ENCODE measurements at regions not wholly inside any gene's neighbourhood (a gene's known extent, or its start where the extent isn't known, plus 50 kb on each side); places are given as distances from the start of the nearest gene placed in this dataset.

DNA sequence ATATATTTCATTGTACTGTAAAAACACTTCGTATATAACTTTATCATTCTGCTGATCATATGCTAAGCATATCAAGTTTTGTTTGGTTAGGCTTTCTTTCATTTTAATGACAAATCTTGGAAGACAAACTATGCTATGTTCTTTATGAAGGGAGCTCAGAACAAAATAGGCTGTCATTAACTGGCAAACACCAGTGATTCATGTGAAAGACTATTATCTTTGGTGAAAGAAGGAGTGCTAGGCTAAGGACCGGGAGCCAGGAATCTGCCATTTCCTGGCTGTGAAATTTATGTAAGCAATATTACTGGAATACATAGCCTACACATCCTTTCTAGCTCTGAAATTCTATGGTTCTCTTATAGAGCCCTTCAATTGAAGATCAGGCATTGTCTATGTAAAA lies 136.2 kb upstream of the CCN2 start:
- no peak for DNase-seq

DNA sequence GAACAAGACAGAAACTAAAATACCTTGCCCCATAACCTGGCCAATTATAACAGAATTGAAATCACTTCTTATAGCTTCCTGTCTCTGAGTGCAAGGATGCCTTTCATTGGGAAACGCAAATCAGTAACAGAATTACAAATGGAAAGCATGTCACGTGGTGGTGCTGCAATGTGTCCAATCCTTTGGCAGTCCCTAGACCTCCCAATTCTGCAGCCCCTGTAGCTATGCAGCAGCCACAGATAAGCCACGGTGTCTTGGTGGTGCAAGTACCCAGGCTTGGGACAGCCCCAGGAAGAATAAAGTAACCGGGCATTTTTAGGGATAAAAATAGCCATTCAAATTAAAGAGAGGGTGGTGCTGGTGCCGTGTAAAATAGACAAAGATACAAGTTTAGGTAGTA lies 134.6 kb upstream of the CCN2 start:
- DNase-seq = no peak

DNA sequence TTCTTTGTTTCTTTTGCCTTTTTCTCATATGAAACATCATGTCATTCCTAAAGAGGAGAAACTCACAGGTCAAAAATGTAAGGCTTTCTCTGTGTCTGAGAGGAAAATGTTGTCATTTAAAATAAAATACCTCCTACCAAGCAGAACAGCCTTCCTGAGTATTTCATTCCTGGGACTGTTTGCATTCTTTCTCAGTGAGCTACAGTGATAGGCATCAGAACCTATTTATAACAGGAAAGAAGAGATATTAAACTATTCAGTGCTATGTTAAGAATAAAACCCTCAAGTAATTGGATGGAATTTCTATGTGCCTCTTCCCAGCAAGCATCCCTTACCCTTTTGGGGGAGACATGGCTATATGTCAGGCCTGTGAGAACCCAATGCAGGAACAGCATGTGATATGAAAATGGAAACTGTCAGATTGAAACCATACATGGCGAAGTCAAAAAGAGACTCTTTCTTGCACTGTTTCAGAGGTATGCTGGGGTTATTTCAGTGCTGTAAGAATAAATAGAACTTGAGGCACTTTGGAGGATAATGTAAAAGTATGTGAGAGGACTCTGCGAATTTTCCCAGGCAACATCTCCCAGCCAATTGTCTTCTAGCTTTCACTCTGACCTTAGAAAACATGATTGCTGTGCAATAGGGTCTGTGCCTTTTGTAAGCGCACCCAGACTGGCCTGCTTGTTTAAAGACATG lies 133.8 kb upstream of the CCN2 start:
- DNase-seq = no peak

DNA sequence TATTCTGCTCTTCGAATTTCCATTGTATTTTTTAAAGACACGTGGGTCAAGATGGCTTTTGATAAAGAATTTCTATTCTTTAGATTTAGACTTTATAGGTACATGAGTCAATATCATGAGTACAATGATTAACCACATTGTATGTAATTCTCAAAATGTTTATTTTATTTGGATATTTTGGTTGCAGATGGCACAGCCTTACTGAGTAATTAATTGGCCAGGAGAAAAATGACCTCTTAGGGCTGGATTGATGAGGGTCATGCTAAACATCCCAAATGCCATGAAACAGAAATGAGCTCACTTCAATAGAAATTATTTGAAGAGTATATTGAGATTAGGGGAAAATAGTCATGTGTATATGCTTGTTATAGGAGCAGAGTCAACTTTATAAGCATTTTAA lies 131.2 kb upstream of the CCN2 start:
- DNase-seq = no peak

DNA sequence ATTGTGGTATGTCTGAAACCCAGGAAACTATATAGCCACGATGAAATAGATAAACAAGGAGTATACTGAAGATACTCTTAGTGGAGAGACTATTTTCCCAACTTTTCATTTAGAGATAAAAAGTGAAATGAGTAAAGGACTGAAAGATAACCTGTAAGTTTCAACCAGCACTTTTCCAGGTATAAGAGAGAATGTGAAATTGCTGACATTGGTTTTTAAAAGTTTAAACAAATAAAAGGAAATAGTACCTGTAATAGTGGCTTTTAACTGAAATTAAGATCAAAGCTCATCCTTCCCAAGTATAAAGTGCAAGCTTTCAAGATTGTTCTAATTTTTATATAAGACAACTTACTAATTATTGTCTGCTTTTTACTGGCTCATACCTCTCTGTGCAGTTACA lies 130.2 kb upstream of the CCN2 start:
- DNase-seq = no peak

DNA sequence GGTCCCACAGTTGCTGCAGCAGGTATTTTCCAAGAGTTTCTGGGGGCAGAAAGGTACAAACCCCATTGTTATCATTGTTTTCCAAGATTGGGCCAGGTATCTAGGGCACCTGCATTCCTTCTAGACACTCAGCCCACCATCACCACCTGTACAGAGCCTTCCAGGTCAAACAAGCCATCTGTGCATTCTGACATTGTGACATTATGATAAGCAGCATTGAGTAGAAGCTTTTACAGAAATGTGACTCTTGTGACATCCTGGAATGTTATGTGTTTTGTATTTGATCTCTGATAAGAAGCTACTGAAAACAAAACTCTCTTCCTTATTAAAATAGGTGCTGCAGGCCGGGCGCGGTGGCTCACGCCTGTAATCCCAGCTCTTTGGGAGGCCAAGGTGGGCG lies 128.1 kb upstream of the CCN2 start:
- DNase-seq = no peak

DNA sequence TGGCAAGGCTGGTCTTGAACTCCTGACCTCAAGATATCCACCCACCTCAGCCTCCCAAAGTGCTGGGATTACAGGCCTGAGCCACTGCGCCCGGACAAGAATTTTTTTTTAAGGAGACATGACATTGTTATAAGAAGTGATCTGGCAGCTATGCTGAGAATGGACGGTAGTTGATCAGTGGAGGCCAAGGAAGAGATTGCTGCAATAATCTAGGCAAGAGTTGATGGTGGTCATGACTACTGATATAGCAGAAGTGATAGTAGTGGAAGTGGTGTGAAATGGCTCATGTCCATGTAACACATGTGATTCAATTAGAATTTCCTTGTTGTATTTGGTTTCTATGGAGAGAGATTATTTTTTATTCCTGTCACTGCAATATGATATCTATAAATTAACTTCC lies 125.3 kb upstream of the CCN2 start:
- no peak for DNase-seq

DNA sequence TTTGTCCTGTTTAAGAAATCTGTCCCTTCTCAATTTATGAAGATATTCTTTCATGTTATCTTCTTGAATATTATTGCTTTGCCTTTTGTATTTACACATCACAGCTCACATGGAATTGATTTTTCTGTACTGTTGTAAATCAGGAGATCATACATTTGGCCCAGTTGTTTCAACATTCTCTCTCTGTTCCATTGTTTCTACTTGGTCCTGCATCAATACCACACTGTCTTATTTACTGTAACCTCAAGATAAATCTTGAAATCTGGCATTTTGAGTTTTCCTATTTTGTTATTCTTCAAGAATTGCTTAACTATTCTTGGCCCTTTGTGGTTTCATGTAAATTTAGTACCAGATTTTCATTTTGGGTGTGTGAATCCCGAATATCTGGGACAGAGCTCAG lies 121.7 kb upstream of the CCN2 start:
- DNase-seq = no peak

DNA sequence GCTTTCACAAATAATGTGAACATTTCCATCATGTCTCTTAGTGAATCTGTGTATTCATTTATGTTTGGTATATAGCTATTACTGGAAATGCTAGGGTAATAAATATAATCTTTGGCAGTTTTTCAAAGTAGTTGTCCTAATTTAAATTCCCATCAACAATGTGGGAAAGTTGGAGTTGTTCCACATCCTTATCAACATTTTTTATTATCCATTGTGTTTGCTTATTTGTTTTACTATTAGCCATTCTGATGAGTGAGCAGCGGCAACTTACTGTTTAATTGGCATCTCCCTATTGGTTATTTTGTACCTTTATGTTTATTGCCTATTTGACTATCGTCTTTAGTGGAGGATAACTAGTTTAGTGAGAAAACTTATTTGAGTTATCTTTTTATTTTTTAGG lies 121.1 kb upstream of the CCN2 start:
- no peak for DNase-seq

DNA sequence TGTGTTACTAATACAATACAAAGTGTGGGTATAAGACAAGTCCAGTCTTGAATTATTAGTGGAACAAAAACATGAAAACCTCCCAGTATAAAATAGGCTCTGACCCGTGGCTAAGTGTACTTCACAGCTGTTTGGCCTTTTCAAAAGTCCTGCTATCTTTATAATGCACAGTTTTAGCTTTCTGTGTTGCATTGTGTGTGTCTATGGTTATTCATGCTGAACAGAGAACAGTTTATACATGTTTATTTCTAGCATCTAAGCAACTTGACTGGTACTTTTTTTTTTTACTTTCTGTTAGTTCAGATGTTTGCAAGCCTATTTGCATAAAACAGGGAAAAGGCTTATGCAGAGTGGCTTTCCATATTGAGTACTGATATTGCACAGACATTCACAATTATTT lies 119.2 kb upstream of the CCN2 start:
- DNase-seq = no peak

DNA sequence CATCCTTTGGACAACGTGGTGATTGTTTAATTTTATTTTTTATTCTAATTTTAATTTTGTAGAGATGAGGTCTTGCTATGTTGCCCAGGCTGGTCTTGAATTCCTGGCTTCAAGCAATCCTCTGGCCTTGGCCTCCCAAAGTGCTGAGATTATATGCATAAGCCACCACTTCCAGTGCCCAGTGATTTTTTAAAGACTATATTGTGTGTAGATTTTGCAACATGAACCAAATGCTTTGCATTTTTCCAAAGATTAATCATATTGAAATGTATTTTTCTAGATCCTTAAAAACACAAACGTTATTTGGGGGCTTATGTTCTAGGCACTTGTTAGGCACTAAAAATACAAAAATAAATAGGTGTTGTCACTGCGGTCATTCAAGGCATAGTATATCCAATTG lies 117.6 kb upstream of the CCN2 start:
- no peak for DNase-seq

DNA sequence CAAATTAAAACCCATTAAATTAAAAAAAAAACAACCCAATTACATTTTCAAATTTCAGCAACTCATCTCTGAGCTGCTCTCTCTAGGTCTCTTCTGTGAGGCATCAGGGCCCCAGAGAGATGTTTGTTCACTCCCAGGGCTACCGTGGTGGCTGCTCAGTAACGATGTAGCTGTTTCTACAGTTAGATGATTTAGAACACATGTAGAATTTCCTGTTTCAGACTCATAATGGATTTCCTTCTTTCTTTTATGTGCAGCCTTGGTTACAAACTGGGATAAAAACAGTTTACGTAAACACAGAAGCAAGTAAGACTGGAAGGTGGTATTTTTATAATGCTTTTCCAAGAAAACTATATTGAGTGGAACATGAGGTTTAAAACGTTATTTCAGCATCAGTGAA lies 116.1 kb upstream of the CCN2 start:
- DNase-seq = no peak

DNA sequence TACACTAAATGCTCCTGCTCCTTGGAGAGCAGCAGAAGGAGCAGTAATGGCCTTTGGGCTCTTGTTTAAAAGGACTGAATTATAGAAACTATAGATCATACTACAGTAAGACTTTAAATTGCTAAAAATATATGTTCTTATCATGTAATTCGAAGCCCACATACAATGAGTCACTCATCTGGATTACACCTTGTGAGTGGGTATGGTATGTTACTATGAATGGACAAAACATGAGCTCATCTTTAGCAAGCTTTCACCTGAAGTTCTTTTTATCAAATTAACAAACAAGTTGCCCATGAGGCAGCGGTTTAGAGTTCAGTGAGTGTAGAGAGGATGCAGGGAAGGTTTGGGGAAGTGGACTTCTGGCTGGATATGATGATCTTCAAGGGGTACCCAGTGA lies 114.4 kb upstream of the CCN2 start:
- no peak for DNase-seq

DNA sequence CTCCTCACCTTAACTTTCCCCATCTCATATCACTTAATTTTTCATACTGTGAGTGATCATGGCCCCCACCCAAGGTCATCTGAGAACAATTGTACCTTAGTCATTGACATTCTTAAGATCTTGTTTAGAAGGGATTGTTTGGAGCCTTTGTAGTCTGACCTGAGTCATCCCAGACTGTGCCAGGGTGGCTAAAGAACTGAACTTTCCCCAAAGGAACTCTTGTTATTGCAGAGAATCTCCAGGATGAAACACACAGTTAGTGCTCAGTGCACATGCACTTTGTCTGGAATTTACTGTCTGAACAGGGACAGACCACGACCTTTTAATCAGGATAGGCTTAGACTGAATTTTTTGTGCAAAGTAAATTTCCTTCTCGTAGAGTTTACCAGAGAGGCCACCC lies 112.6 kb upstream of the CCN2 start:
- DNase-seq = no peak

DNA sequence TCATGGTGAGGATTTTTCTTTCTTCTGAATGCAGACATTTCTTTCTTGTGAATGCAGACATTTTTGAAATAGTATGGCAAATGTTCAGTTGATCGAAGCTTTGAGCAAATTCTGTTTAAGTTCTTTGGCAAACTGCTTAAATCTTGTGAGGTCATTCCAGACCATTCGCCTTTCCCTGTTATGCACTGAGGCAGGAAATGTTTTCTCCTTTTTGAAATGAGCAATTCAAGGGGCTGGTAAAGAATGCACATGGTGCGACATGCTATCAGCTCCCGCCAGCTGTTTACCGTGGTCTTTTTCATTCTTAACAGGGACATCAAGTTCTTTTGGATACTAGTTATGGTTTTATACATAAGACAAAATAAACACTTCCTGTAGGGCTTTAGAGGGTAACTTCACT lies 112.0 kb upstream of the CCN2 start:
- no peak for DNase-seq

DNA sequence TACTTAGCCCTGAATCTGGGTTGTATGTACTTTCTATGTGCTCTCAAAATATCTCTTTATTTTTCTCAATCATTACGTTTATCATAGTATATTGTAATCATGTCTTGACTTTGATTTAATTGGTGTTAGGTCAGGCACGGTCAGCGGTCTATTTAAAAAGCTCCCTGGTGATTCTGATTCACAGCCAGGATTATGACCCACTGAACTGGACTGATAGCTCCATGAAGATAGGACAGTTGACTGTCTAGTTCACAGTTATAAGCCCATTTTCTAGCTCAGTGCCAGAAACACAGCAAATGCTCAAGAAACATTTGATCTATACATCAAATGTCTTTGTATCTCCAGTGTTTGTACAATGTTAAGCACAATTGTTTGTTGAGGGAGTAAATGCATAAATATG lies 111.5 kb upstream of the CCN2 start:
- DNase-seq = no peak

DNA sequence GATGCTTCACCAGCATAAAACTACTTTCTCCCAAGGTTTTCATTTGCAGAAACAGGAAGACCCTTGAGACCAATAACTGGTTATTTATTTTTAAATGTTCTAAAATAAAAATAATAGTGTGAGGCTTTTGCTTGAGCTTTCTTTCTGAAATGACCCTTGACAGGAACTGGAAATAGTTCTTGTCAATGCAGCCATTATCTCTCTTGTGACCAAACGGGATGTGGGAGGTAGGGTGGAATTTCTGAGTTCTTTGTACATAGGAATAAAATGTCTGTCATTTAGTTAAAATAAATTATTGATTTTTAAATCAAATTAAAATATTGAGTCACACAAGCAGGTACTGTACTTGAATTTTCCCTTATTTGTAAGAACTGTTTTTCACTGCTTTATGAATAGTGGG lies 110.2 kb upstream of the CCN2 start:
- DNase-seq = no peak

DNA sequence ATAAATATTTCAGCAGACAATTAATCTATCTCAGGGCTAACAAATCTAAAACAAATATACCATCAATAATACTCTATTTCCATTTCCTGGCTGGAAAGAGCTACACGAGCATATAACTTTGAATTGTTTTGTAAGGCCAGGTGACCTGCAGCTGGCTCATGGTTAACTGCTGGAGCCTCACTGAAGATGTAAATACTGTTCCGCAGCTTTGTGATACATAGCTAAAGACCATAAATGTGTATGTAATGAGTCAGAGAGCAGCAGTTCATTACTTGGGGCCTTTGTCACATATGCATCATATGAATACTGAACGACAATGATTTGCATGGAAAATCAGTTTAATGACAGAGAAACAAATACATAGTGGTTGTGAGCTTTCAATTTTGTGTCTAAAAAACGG lies 109.4 kb upstream of the CCN2 start:
- no peak for DNase-seq

DNA sequence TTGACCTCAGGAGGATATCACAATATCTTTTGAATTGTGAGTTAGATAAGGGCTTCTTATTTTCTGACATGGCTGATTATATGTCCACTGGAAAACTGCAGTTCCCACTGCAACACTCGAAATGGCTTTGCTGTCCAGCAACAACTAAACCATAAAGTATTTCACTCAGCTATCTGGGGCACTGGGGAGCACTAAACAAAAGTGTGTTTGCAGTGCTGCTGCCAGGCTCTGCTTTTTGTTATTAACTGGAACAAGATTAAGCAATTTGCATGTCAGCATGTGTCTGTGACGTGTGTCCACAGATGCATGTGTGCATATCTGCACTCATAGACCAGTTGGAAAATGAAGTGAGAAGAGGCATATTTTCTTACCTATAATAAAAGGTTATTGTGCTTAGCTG lies 107.8 kb upstream of the CCN2 start:
- DNase-seq = no peak

DNA sequence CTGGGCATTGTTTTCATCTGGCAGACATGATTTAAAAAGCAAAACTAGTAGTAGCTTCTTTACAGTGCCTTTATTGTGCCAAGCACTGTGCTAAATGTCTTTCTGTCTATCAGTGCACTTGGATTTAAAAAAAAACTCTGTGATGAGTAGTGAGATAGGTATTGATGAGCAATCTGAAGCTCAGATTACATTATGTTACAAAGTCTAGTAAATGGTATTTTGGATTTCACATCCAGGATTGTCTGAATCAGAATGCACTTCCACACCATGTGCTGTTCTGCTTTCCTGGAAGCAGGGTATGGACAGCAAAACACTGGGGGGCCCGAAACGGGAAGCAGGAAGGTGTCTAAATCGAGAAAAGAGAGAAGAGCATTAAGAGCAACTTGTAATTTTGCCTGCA lies 103.4 kb upstream of the CCN2 start:
- no peak for DNase-seq

DNA sequence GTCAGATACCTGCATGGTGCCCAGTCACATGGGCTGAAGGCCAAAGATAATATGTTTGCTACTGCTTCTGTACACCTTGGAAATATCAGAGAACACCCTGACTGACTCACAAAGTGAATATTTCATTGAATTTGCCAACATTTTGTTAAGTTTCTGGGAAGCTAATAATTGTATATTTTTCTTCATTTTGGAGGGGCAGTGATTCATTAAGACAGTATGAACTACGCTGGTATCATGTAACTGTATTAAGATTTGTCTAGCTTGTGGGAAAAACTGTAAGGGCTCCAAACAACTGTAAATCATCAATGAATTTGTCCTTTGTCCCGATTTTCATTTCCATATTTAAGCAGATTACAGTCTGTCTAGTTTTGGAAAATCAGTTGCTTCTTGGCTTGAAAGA lies 102.3 kb upstream of the CCN2 start:
- no peak for DNase-seq

DNA sequence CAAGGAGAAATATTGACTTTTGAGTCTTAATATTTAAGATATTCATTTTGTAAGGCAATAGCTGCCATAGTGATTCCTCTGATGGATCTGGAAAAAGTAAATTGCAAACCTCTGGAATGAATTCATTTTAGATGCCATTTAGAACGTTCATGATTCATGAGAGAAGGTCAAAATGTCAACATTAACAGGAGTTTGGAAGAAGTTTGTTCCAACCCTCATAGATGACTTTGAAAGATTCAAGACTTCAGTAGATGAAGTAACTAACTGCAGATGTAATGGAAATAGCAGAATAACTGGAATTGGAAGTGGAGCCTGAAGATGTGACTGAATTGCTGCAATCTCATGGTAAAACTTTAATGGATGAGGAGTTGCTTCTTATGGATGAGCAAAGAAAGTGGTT lies 100.9 kb upstream of the CCN2 start:
- no peak for DNase-seq

DNA sequence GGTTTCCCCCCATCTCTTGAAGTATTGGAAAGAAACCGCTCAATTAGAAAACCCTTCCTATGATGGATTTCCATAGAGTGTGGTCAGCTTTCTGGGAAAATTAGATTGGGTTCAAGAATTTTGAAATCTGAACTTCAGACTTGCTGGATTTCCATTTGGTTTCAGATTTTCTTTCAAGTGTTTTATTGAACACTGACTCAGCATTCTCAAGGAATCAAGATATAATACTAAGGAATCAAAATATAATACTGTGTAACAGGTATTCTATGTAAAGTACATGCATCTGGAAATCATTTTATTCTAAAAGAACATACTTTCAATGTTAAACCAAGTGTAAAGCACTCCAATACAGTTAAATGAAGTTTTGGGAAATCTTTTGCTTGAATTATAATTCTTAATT lies 94.7 kb upstream of the CCN2 start:
- DNase-seq = no peak

DNA sequence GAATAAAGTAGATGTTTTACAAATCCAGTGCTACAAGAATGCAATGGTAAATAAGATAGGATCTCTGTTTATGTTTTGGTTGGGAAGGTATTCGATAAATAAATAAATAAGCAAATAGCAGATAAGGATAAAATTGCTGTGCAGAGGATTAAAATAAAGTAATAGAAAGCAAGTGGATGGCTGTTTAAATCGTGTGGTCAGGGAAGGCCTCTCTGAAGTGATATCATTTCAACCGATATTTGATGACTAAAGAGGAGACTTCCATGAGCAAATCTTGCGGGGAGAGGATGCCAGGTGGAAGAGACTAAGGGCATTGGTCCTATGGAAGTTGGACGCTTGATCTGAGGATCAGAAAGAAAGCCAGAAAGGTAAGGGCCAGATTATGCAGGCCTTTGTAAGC lies 92.0 kb upstream of the CCN2 start:
- no peak for DNase-seq

DNA sequence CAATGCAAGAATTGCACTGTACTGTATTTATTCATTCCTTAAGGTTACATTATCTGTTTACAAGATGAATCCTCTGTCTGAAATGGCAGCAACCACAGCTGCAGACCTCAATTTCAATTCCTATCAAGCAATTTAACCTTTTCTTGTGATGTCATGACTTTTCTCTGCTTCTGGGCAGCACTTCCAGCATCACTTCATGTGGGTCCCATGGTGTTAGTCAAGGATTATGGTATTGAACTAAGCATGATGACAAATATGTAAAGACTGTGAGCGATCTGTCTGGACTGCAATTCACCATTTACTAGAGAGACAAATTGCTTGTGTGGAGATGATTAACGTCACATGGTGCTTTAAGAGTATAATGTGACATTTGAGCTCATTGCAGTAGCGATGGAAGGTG lies 90.5 kb upstream of the CCN2 start:
- no peak for DNase-seq

DNA sequence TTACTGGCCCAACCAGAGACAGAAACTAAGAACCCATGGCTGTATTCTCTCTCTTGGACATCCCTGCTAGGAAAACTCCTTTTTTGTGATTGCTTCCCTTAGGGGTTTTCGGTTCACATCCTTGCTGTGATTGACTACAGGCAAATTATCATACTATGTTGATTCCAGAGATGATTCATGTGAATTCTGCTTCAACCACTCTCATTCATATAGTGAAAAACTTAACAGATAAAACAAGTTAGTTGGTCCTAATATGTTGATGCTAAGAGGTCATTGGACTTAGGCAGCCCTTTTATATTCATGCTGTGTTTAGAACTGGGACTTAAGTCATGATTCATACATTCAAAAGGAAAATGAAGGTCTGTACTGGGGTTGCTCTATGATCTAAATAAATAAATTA lies 76.9 kb upstream of the CCN2 start:
- DNase-seq = no peak
